Endothelial cell of umbilical vein (primary cell): ENCODE measurements at regions not wholly inside any gene's neighbourhood (a gene's known extent, or its start where the extent isn't known, plus 50 kb on each side); places are given as distances from the start of the nearest gene placed in this dataset.

Experiments used
- BruUV-seq: library from RNA; stranded (reverse); fragments of 400-500 nt; replicated peaks from 2 replicates; lab custom pipeline; 2021; lab: Mats Ljungman, UMichigan
- CTCF ChIA-PET: fragments of 300-600, 350-600 bp; sonication (Branson Sonifier 250); formaldehyde crosslinking; loops from one replicate; lab custom pipeline; 2021; ENCODE audit warnings: antibody characterized with exemption, inconsistent platforms; lab: Charles Lee
- POLR2A ChIA-PET: fragments of 300-600, 350-600 bp; sonication (Branson Sonifier 250); formaldehyde crosslinking; loops from one replicate; lab custom pipeline; 2021; ENCODE audit warnings: antibody characterized with exemption, inconsistent platforms; lab: Charles Lee
- DNase-seq: peaks from one replicate; pipeline ENCODE4 v3.0.0-alpha.2; 2011; ENCODE audit warnings: low read depth, low spot score
- FAIRE-seq: peaks from 2 replicates; lab custom pipeline; 2011; peaks lifted over from hg19 to GRCh38; lab: Jason Lieb, UNC
- H2AFZ ChIP-seq: 2 replicates; pipeline ENCODE4 v1.6.0; 2012; ENCODE audit warnings: low read depth, low read length, control low read depth, inconsistent platforms
- H3K27ac ChIP-seq: 2 replicates; pipeline ENCODE4 v1.5.1; 2011; ENCODE audit warnings: low read depth, mild to moderate bottlenecking, control low read depth, low read length, moderate library complexity; ENCODE audit not compliant: insufficient read depth
- H3K27me3 ChIP-seq, 2 experiments: 2 replicates each; pipeline versions ENCODE4 v1.6.0 to v1.6.1; 2011; ENCODE audit warnings: low read length in 2 of 2, mixed read lengths in 1 of 2; ENCODE audit not compliant: control insufficient read depth in 2 of 2, insufficient read depth in 2 of 2
- H3K36me3 ChIP-seq, 2 experiments: 2 replicates in 1 of 2; 3 replicates in 1 of 2; pipeline ENCODE4 v1.5.1; 2011; ENCODE audit warnings: low read length in 2 of 2, mild to moderate bottlenecking in 1 of 2, moderate library complexity in 1 of 2; ENCODE audit not compliant: control insufficient read depth in 2 of 2, insufficient read depth in 2 of 2; ENCODE audit errors: extremely low read depth in 1 of 2
- H3K4me1 ChIP-seq: 3 replicates; pipeline ENCODE4 v1.5.1; 2011; ENCODE audit warnings: mild to moderate bottlenecking, low read length; ENCODE audit not compliant: control insufficient read depth, insufficient read depth; ENCODE audit errors: extremely low read depth
- H3K4me2 ChIP-seq: 2 replicates; pipeline ENCODE4 v1.6.1; 2011; ENCODE audit warnings: low read length, control low read depth, mixed read lengths; ENCODE audit not compliant: insufficient read depth
- H3K4me3 ChIP-seq, 3 experiments: fragments of 200-600 bp in 1 of 3; sonication (generic), shearing (Covaris generic) in 1 of 3; replicated peaks in 1 of 3; 2 replicates each; pipeline ENCODE4 v1.5.1; 2011 to 2016; ENCODE audit warnings: control low read depth in 3 of 3, low read length in 3 of 3, mild to moderate bottlenecking in 2 of 3, inconsistent platforms in 1 of 3, low read depth in 1 of 3, moderate library complexity in 1 of 3; ENCODE audit not compliant: insufficient read depth in 1 of 3
- H3K79me2 ChIP-seq: 2 replicates; pipeline ENCODE4 v1.6.0; 2012; ENCODE audit warnings: low read length, inconsistent platforms; ENCODE audit not compliant: control insufficient read depth, insufficient read depth
- H3K9ac ChIP-seq: replicated peaks from 2 replicates; pipeline ENCODE3; 2011; ENCODE audit warnings: low read length, control low read depth; ENCODE audit not compliant: insufficient read depth; ENCODE audit errors: extremely low read depth
- H3K9me1 ChIP-seq: replicated peaks from 3 replicates; pipeline ENCODE4 v1.6.0; 2011; ENCODE audit warnings: mild to moderate bottlenecking, low read length; ENCODE audit not compliant: control insufficient read depth, insufficient read depth; ENCODE audit errors: extremely low read depth
- H3K9me3 ChIP-seq: replicated peaks from 2 replicates; pipeline ENCODE4 v1.5.1; 2012; ENCODE audit warnings: low read length, inconsistent platforms; ENCODE audit not compliant: control insufficient read depth, insufficient read depth
- H4K20me1 ChIP-seq: replicated peaks from 2 replicates; pipeline ENCODE3; 2011; ENCODE audit warnings: mild to moderate bottlenecking, low read length; ENCODE audit not compliant: control insufficient read depth, insufficient read depth; ENCODE audit errors: extremely low read depth
- CTCF ChIP-seq, 2 donors: IDR thresholded peaks; 1 replicate in 1 of 2; 2 replicates in 1 of 2; pipeline ENCODE4 v1.5.1; 2011; ENCODE audit warnings: low read length in 2 of 2, mild to moderate bottlenecking in 2 of 2, moderate library complexity in 2 of 2, control low read depth in 1 of 2, inconsistent platforms in 1 of 2, low read depth in 1 of 2; ENCODE audit not compliant: insufficient read depth in 1 of 2; ENCODE audit errors: extremely low read depth in 1 of 2
- EZH2 ChIP-seq: IDR thresholded peaks from 2 replicates; pipeline ENCODE4 v1.6.1; 2012; ENCODE audit warnings: borderline replicate concordance, low read depth, mild to moderate bottlenecking, moderate library complexity, low read length, inconsistent platforms; ENCODE audit not compliant: severe bottlenecking
- FOS ChIP-seq: IDR thresholded peaks from 2 replicates; pipeline ENCODE4 v1.6.1; 2011; ENCODE audit warnings: mild to moderate bottlenecking, low read length, moderate library complexity, borderline replicate concordance; ENCODE audit not compliant: insufficient read depth
- GATA2 ChIP-seq: IDR thresholded peaks from 2 replicates; pipeline ENCODE4 v1.7.0; 2011; ENCODE audit warnings: low read depth, mild to moderate bottlenecking, moderate library complexity, mixed read lengths, low read length; ENCODE audit not compliant: insufficient read length, insufficient read depth
- JUN ChIP-seq: IDR thresholded peaks from 2 replicates; pipeline ENCODE4 v1.6.1; 2011; ENCODE audit warnings: borderline replicate concordance, low read depth; ENCODE audit not compliant: insufficient read length, insufficient read depth
- MYC ChIP-seq: IDR thresholded peaks from one replicate; pipeline ENCODE4 v1.6.1; 2011; ENCODE audit warnings: mild to moderate bottlenecking, low read depth, low read length
- POLR2A ChIP-seq: IDR thresholded peaks from 2 replicates; pipeline ENCODE4 v1.6.1; 2012; ENCODE audit warnings: low read depth, mild to moderate bottlenecking, control low read depth, low read length
- POLR2AphosphoS5 ChIP-seq: IDR thresholded peaks from 2 replicates; pipeline ENCODE4 v1.6.1; 2012; ENCODE audit warnings: low read depth, mild to moderate bottlenecking, control low read depth, low read length, moderate library complexity; ENCODE audit not compliant: insufficient read depth
- dilution Hi-C: fragments of 300-500 bp; cut with MboI; formaldehyde crosslinking; loops from one replicate; pipeline ENCODE4 v1.15.0; 2019; ENCODE audit warnings: low sequenced_read_pairs; ENCODE audit not compliant: extremely low pct_ligation_motif_present
- intact Hi-C: fragments of 100-400 bp; cut with micrococcal nuclease; formaldehyde crosslinking; loops from one replicate; pipeline ENCODE4 v1.10.0; 2022
- TF ChIP-seq, protein P1 (sequence below): IDR thresholded peaks from 2 replicates; pipeline ENCODE4 v1.6.1; 2011; ENCODE audit not compliant: insufficient read depth, insufficient read length

GRCh38 chr10:78953113-78953798 is 115.5 kb upstream of the ZMIZ1 start:
- ChIA-PET CTCF (interaction anchor here (1.1 to 2.0 kb wide), 6 partner anchors 9 to 288 kb away, joined by 3 to 10 read pairs (median 4); no protein-coding TSS in a partner anchor), POLR2A (no interaction called here)
- no peak overlapping the region for H3K9ac ChIP-seq
- no peak overlapping the region for H2AFZ ChIP-seq
- no peak overlapping the region for H3K4me2 ChIP-seq
- H3K36me3 ChIP-seq: no peaks in the 10 kb centered on the region
- H3K9me3 ChIP-seq: no peaks in the 10 kb centered on the region
- H3K79me2 ChIP-seq: no peaks in the 10 kb centered on the region
- DNase-seq (no peak), FAIRE-seq (no peak)
- no peaks in the 10 kb centered on the region for H4K20me1 ChIP-seq
- BruUV-seq: no TSS peak
- intact Hi-C loops (no loop called here), dilution Hi-C loops (no loop called here)
- H3K27me3 ChIP-seq: no peaks in the 10 kb centered on the region
- H3K4me3 ChIP-seq: no peak overlapping the region
- H3K27ac ChIP-seq: no peak overlapping the region
- TF ChIP-seq POLR2AphosphoS5 (no peak), EZH2 (no peak), CTCF (IDR thresholded peaks at IDR 0.05; ENCODE audit: extremely low read depth in 1 of 2, insufficient read depth in 1 of 2, low read depth in 1 of 2, low read length in 2 of 2) (no peak), MYC (no peak), GATA2 (no peak), FOS (no peak), POLR2A (no peak), JUN (no peak)
- TF ChIP-seq, protein P1, sequence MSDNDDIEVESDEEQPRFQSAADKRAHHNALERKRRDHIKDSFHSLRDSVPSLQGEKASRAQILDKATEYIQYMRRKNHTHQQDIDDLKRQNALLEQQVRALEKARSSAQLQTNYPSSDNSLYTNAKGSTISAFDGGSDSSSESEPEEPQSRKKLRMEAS: no peak
- H3K9me1 ChIP-seq: no peaks in the 10 kb centered on the region
- H3K4me1 ChIP-seq: peaks cover 3% of the 10 kb centered on the region
